ENCODE measurements at regions not wholly inside any gene's neighbourhood (a gene's known extent, or its start where the extent isn't known, plus 50 kb on each side); places are given as distances from the start of the nearest gene placed in this dataset.

GRCh38 chr5:87762631-87763030 is 349.9 kb upstream of the CCNH start:
- no peak for DNase-seq (ENCODE audit: low spot score)
- H3K27ac ChIP-seq = no peak overlapping the region
- CTCF ChIA-PET = interaction anchor here (0.6 kb wide), 1 partner anchor 19 kb away, joined by 4 read pairs; no protein-coding TSS in a partner anchor
- POLR2A ChIA-PET (ENCODE audit: low non-redundant PET) = no interaction called here
- TF ChIP-seq CTCF (conservative IDR thresholded peaks at IDR 0.05; ENCODE audit: low read depth) = no peak

- no peak for TF ChIP-seq CTCF (conservative IDR thresholded peaks at IDR 0.05; ENCODE audit: low read depth)
- ChIA-PET CTCF (no interaction called here), POLR2A (ENCODE audit: low non-redundant PET) (no interaction called here)
- no peak overlapping the region for H3K27ac ChIP-seq
- no peak for DNase-seq (ENCODE audit: low spot score)
These were observed 344.2 kb upstream of the CCNH start for GRCh38 chr5:87756951-87757350.

GRCh38 chr5:87755360-87755759 is 342.6 kb upstream of the CCNH start:
- ChIA-PET POLR2A (ENCODE audit: low non-redundant PET) (no interaction called here), CTCF (no interaction called here)
- no peak for DNase-seq (ENCODE audit: low spot score)
- H3K27ac ChIP-seq = no peak overlapping the region
- TF ChIP-seq CTCF (conservative IDR thresholded peaks at IDR 0.05; ENCODE audit: low read depth) = no peak

- H3K27ac ChIP-seq = no peak overlapping the region
- TF ChIP-seq CTCF (conservative IDR thresholded peaks at IDR 0.05; ENCODE audit: low read depth) = no peak
- DNase-seq (ENCODE audit: low spot score) = no peak
- ChIA-PET POLR2A (ENCODE audit: low non-redundant PET) (no interaction called here), CTCF (no interaction called here)
These were observed 341.5 kb upstream of the CCNH start for GRCh38 chr5:87754009-87754757.

- ChIA-PET CTCF (interaction anchor here (0.6 to 1.2 kb wide), 2 partner anchors 14 to 843 kb away, joined by 3 read pairs; no protein-coding TSS in a partner anchor), POLR2A (ENCODE audit: low non-redundant PET) (no interaction called here)
- TF ChIP-seq CTCF (conservative IDR thresholded peaks at IDR 0.05; ENCODE audit: low read depth) = no peak
- H3K27ac ChIP-seq = no peak overlapping the region
- no peak for DNase-seq (ENCODE audit: low spot score)
These were observed 339.6 kb upstream of the CCNH start for GRCh38 chr5:87752362-87752761.

GRCh38 chr5:87751824-87752223 is 339.1 kb upstream of the CCNH start:
- POLR2A ChIA-PET (ENCODE audit: low non-redundant PET) = no interaction called here
- no peak for TF ChIP-seq CTCF (conservative IDR thresholded peaks at IDR 0.05; ENCODE audit: low read depth)
- no peak for DNase-seq (ENCODE audit: low spot score)
- CTCF ChIA-PET = interaction anchor here (1.2 kb wide), 1 partner anchor 13 kb away, joined by 3 read pairs; no protein-coding TSS in a partner anchor
- H3K27ac ChIP-seq = no peak overlapping the region
